ENCODE measurements at regions not wholly inside any gene's neighbourhood (a gene's known extent, or its start where the extent isn't known, plus 50 kb on each side); places are given as distances from the start of the nearest gene placed in this dataset.

GRCh38 chr16:26709754-26710153 lies 357.0 kb upstream of the C16orf82 start:
- H3K27me3 ChIP-seq (ENCODE audit: insufficient read depth, low read length) = no peaks in the 10 kb centered on the region

GRCh38 chr16:26710450-26710849 lies 356.3 kb upstream of the C16orf82 start:
- no peaks in the 10 kb centered on the region for H4K20me1 ChIP-seq (ENCODE audit: insufficient read depth)
- no peak for TF ChIP-seq ATF3 (IDR thresholded peaks at IDR 0.05)
- TF ChIP-seq EZH2 (IDR thresholded peaks at IDR 0.05) = no peak
- TF ChIP-seq TCF7L2 (IDR thresholded peaks at IDR 0.05; ENCODE audit: borderline replicate concordance, extremely low read depth, insufficient read depth, insufficient read length) = no peak
- TF ChIP-seq CTCF (IDR thresholded peaks at IDR 0.05 in 2 of 3, conservative IDR thresholded peaks at IDR 0.05 in 1 of 3; ENCODE audit: borderline replicate concordance in 1 of 3, insufficient read depth in 1 of 3, low read depth in 2 of 3, low read length in 2 of 3) = no peak
- no peak for TF ChIP-seq POLR2A (IDR thresholded peaks at IDR 0.05; ENCODE audit: borderline replicate concordance, extremely low read depth, insufficient read depth, insufficient read length)
- TF ChIP-seq CEBPB (IDR thresholded peaks at IDR 0.05; ENCODE audit: low read depth) = no peak
- no peak for TF ChIP-seq CBX3 (IDR thresholded peaks at IDR 0.05; ENCODE audit: low read depth)
- ChIA-PET RAD21 (ENCODE audit: low non-redundant PET in 1 of 2, low total read pairs in 2 of 2, uncharacterized antibody in 2 of 2, unreplicated experiment in 2 of 2) (no interaction called here), CTCF (no interaction called here), POLR2A (no interaction called here)
- no peak overlapping the region for H2AFZ ChIP-seq (ENCODE audit: low read depth, low read length, poor library complexity, severe bottlenecking)
- intact Hi-C loops (cut with micrococcal nuclease) = no loop called here
- DNase-seq (ENCODE audit: low read depth, low spot score) (no peak), ATAC-seq (no peak)
- no peaks in the 10 kb centered on the region for H3K9me3 ChIP-seq (ENCODE audit: control insufficient read depth in 1 of 2, insufficient read depth in 1 of 2, low read depth in 1 of 2, low read length in 2 of 2)
- H3K36me3 ChIP-seq (ENCODE audit: control insufficient read depth in 1 of 2, insufficient read depth in 2 of 2, low read length in 2 of 2) = no peaks in the 10 kb centered on the region
- H3K79me2 ChIP-seq (ENCODE audit: insufficient read depth, low read length) = no peaks in the 10 kb centered on the region
- no peaks in the 10 kb centered on the region for H3K27me3 ChIP-seq (ENCODE audit: insufficient read depth, low read length)
- H3K4me2 ChIP-seq (ENCODE audit: low read length) = no peak overlapping the region
- no TSS peak for BruUV-seq (replicated peaks)
- H3K4me3 ChIP-seq (replicated peaks in 1 of 2; ENCODE audit: low read depth in 1 of 2, low read length in 2 of 2) = no peak overlapping the region
- H3K27ac ChIP-seq (ENCODE audit: low read depth, low read length) = no peak overlapping the region
- H3K9me2 ChIP-seq (ENCODE audit: insufficient read depth) = no peaks in the 10 kb centered on the region
- no peaks in the 10 kb centered on the region for H3K4me1 ChIP-seq (ENCODE audit: control insufficient read depth in 1 of 2, insufficient read depth in 2 of 2, low read length in 2 of 2)
- no peak overlapping the region for H3K9ac ChIP-seq (ENCODE audit: low read length)

More at GRCh38 chr16:26709754-26710153, 357.0 kb upstream of the C16orf82 start:
- BruUV-seq (replicated peaks) = no TSS peak
- CTCF ChIA-PET = no interaction called here
- no peak overlapping the region for H3K4me2 ChIP-seq (ENCODE audit: low read length)
- H3K4me1 ChIP-seq (ENCODE audit: control insufficient read depth in 1 of 2, insufficient read depth in 2 of 2, low read length in 2 of 2) = no peaks in the 10 kb centered on the region
- RAD21 ChIA-PET (ENCODE audit: low non-redundant PET in 1 of 2, low total read pairs in 2 of 2, uncharacterized antibody in 2 of 2, unreplicated experiment in 2 of 2) = no interaction called here
- DNase-seq (ENCODE audit: low read depth, low spot score) (no peak), ATAC-seq (no peak)
- H3K9me3 ChIP-seq (ENCODE audit: control insufficient read depth in 1 of 2, insufficient read depth in 1 of 2, low read depth in 1 of 2, low read length in 2 of 2) = no peaks in the 10 kb centered on the region
- H3K9ac ChIP-seq (ENCODE audit: low read length) = no peak overlapping the region
- H3K4me3 ChIP-seq (replicated peaks in 1 of 2; ENCODE audit: low read depth in 1 of 2, low read length in 2 of 2) = no peak overlapping the region
- intact Hi-C loops (cut with micrococcal nuclease) = no loop called here
- TF ChIP-seq ZBTB33 (IDR thresholded peaks at IDR 0.05; ENCODE audit: extremely low read depth, insufficient replicate concordance, low read length) (no peak), JUND (IDR thresholded peaks at IDR 0.05) (no peak), FOSL1 (IDR thresholded peaks at IDR 0.05; ENCODE audit: low read depth) (no peak), EGR1 (IDR thresholded peaks at IDR 0.05; ENCODE audit: low read depth) (no peak), ATF3 (IDR thresholded peaks at IDR 0.05) (no peak)
- H4K20me1 ChIP-seq (ENCODE audit: insufficient read depth) = no peaks in the 10 kb centered on the region
- H3K27ac ChIP-seq (ENCODE audit: low read depth, low read length) = no peak overlapping the region
- H3K9me2 ChIP-seq (ENCODE audit: insufficient read depth) = no peaks in the 10 kb centered on the region
- H2AFZ ChIP-seq (ENCODE audit: low read depth, low read length, poor library complexity, severe bottlenecking) = no peak overlapping the region
- H3K79me2 ChIP-seq (ENCODE audit: insufficient read depth, low read length) = no peaks in the 10 kb centered on the region
- H3K36me3 ChIP-seq (ENCODE audit: control insufficient read depth in 1 of 2, insufficient read depth in 2 of 2, low read length in 2 of 2) = no peaks in the 10 kb centered on the region
- POLR2A ChIA-PET = no interaction called here
